Activated CD4-positive, alpha-beta T cell treated with anti-CD3 and anti-CD28 coated beads, Interleukin-2, amount 50 U/mL, for 16 hours (primary cell): ENCODE measurements at regions not wholly inside any gene's neighbourhood (a gene's known extent, or its start where the extent isn't known, plus 50 kb on each side); places are given as distances from the start of the nearest gene placed in this dataset.
A peak's percentile ranks its signal among the peaks of the same experiment; 100 is the strongest.

Experiments used
- DNase-seq: peaks from one replicate; pipeline ENCODE4 v3.0.0-alpha.2; 2020

DNA sequence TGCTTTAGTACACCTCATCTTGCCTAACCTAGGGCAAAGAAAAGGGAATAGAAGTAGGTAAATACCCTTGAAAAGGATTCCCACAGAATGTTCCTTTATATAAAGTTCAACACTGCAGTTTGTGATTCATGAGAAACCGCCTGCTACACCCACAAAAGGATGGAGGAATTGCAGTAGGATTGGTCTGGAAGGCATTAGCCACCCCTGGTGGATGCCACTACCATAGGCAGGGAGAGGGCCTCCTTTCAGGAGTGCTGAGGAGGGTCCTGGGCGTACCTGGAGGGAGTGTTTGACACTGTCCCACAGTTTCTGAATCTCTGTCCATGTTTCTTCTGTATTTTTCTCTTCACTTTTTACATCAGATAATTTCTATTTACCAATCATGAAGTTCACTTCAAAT lies 221.8 kb upstream of the TMEM72 start:
- no peak for DNase-seq

DNA sequence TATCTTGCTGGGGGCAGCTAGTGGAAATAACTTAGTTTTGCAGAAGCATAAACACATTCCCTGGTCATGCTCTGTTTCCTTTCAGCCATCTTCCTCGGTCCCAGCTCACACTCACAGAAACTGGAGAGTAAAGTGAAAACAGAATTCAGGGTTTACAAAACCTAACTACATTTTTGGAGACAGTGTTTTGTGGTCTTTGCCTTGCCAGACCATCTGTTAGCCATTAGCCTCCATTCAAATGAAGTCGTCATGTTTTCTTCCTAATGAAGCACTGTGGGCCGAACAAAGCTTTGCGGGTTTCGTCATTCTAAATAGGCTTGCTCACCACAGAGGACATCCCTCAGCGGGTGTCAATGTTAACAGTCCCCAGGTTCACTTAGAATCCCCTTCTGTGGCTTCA lies 214.6 kb upstream of the TMEM72 start:
- DNase-seq, result no peak

DNA sequence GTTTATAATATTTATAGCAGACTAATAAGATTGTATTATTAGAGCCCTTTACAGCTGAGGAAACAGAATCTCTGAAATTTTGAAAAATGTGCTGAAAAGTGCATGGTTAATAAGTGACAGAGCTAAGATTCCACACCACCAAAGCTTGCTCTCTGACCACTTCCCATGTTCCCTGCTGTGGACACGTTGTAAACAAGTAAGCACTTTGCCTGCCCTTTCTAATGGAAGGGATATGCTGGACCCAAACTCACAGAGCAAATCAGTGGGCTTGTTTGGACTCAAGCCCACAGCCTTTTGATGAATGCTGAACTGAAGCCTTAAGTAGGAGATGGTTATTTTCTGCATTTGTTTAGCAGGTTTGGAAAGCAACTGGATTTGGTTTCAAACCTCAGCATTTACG lies 214.0 kb upstream of the TMEM72 start:
- DNase-seq, result no peak

DNA sequence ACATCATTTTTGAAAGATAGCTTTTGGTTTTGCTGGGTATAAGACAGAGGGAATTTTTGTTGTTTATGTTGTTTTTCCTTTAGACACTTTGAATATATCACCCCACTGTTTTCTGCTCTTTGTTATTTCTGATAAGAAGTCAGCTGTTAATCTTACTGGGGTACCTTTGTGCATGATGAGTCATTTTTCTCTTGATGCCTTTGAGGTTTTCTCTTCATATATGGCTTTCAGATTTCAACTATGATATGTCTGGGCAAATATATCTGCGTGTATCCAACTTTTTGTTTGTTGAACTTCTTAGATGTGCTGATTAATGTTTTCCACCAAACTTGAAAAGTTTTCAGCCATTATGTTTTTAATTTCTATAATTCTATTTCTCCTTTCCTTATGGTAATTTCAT lies 208.6 kb upstream of the TMEM72 start:
- DNase-seq, result no peak

DNA sequence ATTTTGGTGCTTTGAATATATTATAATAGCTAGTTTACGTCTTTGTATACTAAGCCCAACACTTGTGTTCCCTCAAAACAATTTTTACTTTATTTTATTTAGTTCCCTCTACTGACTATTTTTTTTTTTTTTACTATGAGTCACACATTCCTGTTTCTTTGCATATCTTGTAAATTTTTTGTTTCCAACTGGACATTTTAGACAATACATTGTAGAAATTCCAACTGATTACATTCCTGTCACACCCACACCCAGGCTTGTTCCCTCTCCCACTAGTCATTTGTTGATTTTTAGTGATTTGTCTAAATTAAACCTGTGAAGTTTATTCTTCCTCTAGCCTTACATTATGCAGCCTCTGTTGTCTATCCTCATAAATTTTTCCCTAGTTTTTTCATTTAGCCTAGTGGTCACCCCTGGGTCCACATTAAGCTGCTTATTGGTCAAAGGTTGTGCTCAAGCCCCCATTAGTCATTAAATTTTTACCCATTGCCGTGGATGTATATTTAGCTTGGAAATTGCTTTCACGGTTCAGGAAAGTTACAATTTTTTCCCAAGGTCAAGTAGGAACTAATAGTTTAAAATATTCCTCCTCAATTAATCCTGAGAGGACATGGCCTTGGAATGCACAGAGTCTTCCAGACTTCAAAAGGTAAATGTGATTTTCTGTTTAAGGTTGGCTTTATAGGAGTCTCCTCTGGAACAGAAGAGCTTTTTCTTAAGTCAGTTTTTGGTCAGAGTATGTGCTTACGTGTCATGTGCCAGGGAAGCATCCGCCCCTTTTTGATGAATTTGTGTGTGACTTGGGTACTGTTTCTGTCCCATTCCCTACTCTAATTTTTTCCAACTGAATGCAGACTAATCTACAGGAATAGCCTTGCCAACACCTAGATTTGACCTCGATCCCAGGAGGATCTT lies 207.6 kb upstream of the TMEM72 start:
- DNase-seq, result no peak

DNA sequence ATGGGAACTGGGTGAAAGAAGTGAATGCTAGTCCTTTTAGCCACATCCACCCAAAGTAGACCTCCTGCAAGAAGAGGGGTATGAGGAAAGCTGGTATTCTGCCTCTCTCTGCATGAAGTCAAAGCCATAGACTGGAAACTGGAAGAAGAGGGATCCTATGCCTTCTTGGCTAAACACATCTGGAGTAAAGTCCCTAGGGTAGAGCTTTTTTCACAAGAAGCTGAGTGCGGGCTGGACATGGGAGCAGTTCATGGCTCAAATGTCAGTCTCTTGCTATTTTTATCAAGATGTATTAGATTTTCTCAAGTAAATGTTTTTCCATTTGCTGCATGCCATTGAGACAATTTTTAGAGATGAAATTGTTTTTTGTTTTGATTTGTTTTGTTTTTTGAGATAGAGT lies 206.5 kb upstream of the TMEM72 start:
- DNase-seq, result no peak

DNA sequence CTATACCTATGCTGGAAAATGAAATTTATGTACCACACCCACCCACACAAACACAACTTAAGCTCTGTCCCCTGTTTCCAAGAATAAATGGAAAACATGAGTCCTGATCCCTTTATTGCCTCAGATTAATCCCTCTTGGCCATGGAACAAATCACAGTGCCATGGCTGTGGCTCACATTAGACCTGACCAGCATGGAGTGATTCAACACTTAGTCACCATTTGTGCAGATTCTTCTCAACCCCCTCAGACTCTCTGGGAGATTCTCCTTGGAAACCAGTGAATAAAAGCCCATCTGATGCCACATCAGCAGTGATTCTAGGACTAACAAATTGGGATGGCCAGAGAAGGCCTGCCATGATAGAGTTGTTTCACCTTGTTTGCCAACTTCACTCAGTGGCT lies 204.4 kb upstream of the TMEM72 start:
- no peak for DNase-seq

DNA sequence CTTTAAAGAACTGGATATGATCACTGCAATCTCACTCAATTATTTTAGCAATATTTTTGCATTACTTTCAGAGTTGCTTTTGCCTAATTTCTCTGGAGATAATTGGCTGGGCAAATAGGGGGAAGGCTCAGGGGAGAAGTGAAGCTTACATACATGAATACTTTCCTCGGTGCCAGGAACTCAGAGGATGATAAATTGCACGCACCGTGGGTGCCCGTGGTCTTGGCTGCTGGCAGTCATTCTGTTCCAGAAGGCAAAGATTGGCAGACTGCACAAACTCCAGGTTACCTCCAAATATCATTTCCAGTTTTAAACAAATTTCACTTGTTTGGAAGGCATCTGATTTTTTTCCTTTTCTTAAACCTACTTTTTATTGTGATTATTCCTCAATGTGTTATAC lies 197.8 kb upstream of the TMEM72 start:
- DNase-seq, result no peak

DNA sequence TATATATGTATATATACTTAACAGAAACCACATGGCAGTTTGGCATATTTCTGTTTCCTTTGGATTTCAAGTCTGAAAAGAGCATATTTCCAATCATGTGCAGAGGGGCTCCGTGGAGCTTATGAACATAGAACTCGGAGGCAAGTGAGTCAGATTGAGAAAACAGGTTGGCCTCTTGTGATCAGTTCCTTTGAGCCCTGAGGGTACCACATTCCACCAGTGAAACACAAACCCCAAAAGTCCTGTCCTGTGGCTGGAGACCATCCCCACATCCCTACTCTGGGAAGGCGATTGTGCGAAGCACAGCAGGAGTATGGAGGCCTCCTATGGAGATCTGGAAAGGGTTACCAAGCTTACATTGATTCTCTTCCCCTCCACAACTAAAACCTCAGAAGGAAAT lies 196.7 kb upstream of the TMEM72 start:
- no peak for DNase-seq

DNA sequence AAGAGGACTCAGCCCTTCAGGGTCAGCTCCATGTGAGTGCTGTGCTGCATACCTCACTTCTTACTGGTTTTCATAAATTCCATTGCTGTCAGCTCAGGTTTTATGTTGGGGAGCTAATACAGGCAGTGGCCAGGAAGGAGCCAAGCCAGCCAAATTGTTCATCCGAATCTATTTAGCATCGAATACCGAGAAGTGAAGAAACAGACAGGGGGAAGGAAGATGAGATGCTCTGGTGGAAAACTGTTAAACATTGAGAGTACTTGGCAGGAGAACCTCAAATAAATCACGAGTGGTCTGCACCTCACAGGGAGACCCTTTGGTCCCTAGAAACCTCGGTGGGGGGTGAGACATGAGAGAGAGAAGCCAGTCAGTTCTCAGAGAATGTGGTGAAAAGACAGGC lies 196.0 kb upstream of the TMEM72 start:
- no peak for DNase-seq

DNA sequence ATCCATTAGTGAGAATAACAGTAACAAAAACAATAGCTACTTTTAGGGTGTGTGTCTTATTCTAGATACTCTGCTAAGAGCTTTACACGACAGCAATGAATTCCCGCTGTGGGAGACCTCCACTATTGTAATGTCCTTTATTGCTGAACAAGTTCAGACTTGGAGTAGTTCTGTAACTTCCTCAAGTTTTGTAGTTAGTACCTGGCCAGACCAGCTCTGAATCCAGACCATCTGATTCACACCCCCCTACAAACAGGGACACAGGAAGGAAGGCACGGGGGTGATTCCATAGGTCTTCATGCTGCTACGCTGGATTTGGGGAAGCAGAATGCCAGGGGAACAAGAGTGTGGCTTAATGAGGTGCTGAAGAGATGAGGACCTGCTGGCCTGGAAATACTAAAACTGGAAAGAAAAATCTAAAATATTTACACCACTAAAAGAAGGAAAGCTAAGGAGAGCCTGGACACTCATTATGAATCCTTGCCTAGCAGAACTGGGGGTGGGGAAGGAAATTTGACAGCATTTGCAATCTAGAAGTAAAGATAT lies 194.6 kb upstream of the TMEM72 start:
- no peak for DNase-seq

DNA sequence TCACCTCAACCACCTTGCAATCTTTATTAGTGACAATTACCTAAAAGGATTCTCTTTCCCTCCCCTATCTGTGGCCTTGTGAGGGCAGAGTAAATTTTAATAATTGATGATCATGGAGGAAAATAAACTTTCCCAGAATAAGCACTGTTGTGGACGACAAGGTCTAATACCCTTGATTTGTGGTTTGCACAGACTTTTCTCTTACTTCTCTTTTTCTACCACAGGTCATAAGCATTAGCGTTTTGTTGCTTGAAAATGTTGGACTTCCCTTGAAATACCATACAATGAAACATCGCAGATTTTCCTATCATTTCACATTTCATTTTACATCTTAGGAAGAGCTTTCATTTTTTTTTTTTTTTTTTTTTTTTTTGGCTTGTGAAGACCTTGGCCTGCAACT lies 188.1 kb upstream of the TMEM72 start:
- DNase-seq, result no peak

DNA sequence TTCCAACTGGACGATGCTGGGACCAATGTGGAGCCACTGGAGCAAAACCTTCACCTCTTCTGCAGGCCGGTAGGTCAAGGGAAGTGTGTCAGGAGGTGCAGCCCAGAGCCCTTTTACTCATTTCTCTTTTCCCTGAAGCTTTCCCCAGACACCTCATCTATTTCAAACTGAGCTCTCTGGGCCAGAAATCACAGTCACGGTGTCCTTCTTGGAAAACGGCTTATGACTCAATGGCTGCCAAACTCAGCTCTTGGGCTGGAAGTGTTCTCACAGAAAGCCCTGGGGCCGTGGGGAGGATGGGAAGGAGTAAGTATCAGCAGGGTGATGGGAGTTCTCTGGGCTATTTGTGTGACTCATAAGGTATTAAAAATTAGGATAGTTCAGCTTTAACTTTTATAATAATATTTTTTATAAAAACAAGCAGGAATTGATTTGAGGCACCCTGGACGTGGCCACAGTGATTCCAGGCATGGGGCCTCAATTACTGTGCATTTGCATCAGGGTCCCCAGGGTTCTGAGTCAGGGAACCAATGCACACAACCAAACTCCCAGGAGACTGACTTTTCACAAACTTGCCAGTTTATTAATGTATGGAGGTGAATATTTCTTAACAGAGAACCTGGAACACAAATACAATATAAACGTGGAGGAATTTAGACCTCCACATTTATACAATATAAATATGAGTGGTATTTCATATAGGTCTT lies 187.4 kb upstream of the TMEM72 start:
- no peak for DNase-seq

DNA sequence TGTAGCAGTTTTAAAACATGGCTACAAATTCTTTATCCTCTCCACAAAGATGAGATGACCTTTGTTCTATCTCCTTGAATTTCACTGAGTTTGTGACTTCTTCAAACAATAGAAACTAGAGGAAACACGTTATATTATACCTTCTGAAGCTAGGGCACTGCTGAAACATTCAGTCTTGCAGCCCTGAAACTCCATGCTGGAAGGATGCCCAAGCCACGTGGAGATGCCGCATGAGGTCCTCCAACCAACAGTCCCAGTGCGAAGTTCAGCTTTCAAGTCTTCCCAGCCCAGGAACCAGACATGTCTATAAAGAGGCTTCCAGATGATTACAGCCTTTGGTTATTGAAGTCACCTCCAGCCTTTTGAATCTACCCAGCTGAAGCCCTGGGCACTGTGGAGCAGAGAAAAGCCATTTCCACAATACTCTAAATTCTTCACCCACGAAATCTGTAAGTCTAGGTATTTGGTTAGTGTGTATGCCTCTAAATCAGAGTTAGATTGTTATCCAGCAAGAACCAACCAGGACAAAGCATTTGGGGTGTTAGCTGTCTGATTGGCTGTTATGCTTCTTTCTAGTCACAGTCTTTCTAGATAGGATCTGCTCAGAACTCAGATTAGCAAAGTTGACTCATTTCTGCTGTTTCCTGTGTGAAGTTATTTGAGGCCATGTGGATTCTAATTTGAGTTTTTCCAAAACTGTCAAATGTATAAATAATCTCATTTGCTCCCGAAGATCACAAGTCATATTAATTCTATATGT lies 186.5 kb upstream of the TMEM72 start:
- DNase-seq, result peak; percentile 28

DNA sequence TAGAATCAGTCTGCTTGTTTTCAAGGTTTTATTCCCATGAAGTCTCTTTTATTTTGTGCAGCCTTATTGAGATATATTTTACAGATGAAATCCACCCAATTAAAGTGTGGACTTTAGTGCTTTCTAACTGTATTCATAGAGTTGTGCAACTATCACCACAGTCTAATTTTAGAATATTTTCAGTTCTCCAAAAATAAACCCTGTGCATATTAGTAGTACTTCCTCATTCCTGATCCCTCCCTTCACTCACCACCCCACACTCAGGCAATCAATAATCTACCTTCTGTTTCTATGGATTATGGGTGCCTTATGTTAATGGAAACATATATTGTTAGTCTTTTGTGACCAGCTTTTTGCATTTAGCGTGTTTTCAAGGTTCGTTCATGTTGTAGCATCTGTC lies 185.7 kb upstream of the TMEM72 start:
- DNase-seq, result no peak

DNA sequence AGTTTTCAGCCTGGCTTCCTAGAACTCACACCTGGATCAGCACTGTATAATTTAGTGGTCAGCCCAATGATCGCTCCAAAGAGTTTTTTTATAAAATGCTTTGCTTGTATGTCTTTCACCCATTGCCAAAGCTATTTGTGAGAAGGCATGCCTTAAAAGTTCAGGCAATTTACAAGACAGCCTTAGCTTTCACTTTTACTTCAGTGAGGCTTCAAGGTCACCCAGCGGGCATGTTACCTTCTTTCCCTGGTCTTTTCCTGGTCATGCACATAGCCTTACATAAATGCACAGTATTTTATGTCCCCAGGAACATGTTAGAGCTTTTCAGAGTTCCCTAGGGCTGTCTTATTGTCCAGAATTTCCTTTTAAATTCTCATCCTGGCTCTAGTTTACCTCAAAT lies 179.9 kb upstream of the TMEM72 start:
- no peak for DNase-seq

DNA sequence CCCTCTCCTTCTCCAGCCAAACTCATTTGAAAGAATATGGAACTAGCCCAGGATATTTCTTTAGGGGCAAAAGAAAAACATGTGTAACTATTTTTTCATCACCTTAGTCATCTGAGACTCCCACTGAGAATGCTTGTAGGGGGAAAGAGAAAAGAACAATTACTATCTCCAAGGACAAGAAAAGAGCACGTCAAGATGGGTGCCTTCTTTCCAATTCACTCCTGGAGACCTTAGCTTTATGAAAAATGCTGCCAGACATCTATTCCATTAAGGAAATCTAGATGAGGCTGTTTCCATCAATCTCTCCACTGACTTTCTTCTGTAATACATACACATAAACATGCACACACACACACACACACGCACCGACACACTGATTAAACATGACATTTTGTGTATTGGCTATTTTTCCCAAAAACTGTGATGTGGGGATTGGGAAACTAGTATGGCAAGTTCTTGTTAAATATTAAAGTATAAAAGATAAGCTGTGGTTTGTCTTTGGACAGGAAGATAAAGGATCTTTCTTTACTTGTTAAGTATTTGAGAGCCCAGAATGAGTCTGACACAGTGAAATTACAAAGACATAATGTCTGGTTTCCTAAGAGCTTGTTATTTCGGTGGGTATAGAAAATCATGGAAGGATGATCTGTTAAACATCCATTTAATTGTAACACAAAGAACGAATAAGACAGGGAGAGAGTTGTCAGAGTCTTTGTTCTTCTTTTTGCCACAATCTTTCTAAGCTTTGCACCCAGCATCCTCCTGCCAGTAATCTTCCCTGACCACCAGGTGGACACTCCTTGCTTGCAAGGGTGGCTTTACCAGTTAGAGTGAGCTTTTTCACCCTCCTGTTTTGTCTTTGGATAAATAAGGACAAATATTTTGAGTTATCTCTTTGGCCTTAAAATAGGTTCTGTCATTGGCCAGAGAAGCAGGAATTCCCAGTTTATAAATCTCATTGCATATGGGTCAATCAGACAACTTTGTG lies 177.3 kb upstream of the TMEM72 start:
- no peak for DNase-seq

DNA sequence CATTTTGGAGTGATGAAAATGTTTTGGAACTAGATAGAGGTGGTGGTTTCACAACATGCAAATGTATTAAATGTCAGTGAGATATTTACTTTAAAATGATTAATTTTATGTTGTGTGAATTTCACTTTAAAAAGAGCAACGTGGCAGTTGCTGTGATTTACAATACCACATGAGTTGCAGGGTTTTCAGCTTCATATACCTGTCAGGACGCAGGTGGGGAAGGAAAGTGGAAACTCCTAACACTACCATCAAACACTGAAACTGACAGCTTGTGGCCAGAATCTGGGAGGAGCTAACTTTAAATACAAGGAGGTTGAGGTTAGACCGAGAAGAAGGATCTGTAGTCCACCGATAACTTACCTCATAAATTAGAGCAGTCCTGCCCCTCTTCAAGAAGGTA lies 168.9 kb upstream of the TMEM72 start:
- DNase-seq, result no peak

DNA sequence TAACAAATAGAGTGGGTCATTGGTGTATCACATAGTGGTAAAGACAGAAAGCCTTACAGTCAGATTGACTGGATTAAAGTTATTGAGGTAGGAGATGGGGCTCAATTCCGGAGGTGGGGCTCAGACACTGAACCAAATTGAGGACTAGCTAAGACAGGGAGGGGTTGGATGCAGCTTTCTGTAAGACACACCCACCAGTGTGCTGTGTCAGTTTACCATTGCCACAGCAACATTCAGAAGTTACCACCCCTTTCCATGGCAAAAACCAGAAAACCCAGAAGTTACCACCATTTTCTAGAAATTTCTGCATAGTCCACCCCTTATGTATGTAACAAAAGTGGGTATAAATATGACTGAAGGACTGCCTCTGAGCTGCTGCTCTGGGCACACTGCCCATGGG lies 167.6 kb upstream of the TMEM72 start:
- DNase-seq, result no peak

DNA sequence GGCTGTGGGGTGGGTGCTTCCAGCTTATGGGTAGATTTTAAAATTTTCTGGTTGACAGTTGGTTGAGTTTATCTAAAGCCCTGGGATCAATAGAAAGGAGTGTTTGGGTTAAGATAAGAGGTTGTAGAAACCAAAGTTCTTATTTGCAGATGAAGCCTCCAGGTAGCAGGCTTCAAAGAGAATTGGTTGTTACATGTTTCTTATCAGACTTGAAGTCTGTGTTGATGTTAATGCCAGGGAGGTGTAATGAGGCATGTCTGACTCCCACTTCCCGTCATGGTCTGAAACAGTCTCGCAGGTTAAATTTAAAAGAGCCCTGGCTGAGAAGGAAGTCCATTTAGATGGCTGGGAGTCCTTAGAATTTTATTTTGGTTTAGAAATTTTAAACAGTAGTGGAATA lies 165.2 kb upstream of the TMEM72 start:
- no peak for DNase-seq

DNA sequence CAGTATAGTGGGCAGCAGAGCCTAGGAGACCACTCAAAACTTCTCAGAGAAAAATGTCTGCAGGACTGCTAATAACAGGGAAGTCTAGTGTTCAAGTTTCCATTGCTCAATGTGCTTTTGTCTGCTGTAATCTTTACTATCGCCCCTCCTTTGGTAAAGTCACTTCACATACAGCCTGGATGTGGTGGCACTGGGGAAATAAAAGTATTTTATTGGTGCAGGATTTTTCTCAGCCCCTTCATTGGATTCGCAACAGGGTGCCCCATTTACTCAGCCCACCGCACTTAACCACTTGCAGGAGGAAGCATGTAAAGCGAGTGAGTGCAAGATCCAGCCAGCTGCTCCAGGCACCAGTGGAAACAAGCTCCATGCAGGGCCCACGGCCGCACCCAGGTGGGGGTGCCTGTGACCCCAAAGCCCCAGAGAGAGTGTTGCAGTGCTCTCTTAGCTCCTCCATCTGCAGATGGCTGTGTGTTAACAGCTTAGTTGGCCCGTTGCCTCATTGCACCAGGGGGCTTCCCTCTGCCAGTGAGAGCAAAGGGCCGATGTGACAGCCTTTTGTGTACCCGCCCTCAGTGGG lies 163.5 kb upstream of the TMEM72 start:
- DNase-seq, result no peak

DNA sequence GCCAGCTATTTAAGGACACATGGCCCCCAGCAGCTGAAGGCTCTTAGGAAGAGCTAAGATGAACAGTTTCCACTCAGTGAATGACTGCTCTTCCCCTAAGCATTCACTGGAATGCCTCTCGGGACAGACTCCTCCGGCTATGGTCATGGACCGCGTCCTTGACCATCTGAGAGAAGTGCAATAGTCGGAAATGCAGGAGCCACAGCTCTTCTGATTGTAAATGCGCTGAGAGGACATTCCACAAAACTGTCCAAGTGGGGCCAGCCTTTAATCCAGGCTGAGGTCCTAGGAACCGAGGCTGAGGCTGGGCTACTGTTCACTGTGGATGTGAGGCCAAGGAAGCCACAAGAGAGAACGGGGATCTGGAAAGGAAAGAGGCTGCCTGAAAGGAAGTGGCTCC lies 162.0 kb upstream of the TMEM72 start:
- DNase-seq, result no peak
